Mammary epithelial cell (primary cell): ENCODE measurements at regions not wholly inside any gene's neighbourhood (a gene's known extent, or its start where the extent isn't known, plus 50 kb on each side); places are given as distances from the start of the nearest gene placed in this dataset.
"Not testable (repeated sequence)": the region's sequence is repeated elsewhere in the genome, so short reads cannot be mapped to it uniquely, and the experiment has no call there.

Source experiments
- EZH2 ChIP-seq: IDR thresholded peaks from 2 replicates; pipeline ENCODE4 v1.6.1; 2012; ENCODE audit warnings: low read length, inconsistent platforms, borderline replicate concordance
- TF ChIP-seq, protein P1 (sequence below), 2 donors: IDR thresholded peaks in 1 of 2; conservative IDR thresholded peaks in 1 of 2; 2 replicates each; pipeline ENCODE4 v1.5.1; 2011 to 2012; ENCODE audit warnings: inconsistent platforms in 2 of 2, low read length in 2 of 2, mild to moderate bottlenecking in 2 of 2, control low read depth in 1 of 2, low read depth in 1 of 2; ENCODE audit not compliant: insufficient read depth in 1 of 2; ENCODE audit errors: extremely low read depth in 1 of 2

DNA sequence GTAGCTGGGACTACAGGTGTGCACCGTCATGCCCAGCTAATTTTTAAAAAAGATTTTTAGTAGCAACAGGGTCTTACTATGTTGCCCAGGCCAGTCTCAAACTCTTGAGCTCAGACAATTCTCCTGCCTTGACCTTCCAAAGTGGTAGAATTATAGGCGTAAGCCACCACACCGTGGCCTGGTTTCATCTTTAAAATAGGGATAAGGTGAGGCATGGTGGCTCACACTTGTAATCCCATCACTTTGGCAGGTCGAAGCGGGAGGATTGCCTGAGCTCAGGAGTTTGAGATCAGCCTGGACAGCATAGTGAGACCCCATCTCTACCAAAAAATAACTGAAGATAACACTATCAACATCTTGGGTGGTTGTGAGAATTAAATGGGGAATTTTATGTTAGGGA lies 84.6 kb upstream of the SPDYE9 start:
- TF ChIP-seq EZH2: not testable (repeated sequence)
- TF ChIP-seq, protein P1, sequence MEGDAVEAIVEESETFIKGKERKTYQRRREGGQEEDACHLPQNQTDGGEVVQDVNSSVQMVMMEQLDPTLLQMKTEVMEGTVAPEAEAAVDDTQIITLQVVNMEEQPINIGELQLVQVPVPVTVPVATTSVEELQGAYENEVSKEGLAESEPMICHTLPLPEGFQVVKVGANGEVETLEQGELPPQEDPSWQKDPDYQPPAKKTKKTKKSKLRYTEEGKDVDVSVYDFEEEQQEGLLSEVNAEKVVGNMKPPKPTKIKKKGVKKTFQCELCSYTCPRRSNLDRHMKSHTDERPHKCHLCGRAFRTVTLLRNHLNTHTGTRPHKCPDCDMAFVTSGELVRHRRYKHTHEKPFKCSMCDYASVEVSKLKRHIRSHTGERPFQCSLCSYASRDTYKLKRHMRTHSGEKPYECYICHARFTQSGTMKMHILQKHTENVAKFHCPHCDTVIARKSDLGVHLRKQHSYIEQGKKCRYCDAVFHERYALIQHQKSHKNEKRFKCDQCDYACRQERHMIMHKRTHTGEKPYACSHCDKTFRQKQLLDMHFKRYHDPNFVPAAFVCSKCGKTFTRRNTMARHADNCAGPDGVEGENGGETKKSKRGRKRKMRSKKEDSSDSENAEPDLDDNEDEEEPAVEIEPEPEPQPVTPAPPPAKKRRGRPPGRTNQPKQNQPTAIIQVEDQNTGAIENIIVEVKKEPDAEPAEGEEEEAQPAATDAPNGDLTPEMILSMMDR (conservative IDR thresholded peaks at IDR 0.05 in 1 of 2, IDR thresholded peaks at IDR 0.05 in 1 of 2; ENCODE audit: extremely low read depth in 1 of 2, insufficient read depth in 1 of 2, low read depth in 1 of 2, low read length in 2 of 2): not testable (repeated sequence)
